ENCODE measurements at regions not wholly inside any gene's neighbourhood (a gene's known extent, or its start where the extent isn't known, plus 50 kb on each side); places are given as distances from the start of the nearest gene placed in this dataset.

GRCh38 chr7:41007351-41007751 is 695.5 kb downstream of the INHBA start:
- Histone ChIP-seq H3K4me1 (no peaks in the 10 kb centered on the region), H3K27ac (no peak overlapping the region), H3K9me3 (no peaks in the 10 kb centered on the region), H3K27me3 (no peaks in the 10 kb centered on the region), H3K36me3 (no peaks in the 10 kb centered on the region), H3K4me3 (no peak overlapping the region)
- 45 to 60% methylated on average over 1 to 4 of the region's 4 CpGs for WGBS, 2 donors (ENCODE audit: low coverage in 1 of 2)
- intact Hi-C loops (cut with DNase I; ENCODE audit: low total_unique reads) (no loop called here), in situ Hi-C loops (cut with MboI; ENCODE audit: low pct_ligation_motif_present in 1 of 4, low pct_unique_long_range_greater_than_20kb in 1 of 4, low sequenced_read_pairs in 3 of 4) (no loop called here)
- no peak for DNase-seq
- TF ChIP-seq EP300 (IDR thresholded peaks at IDR 0.05; ENCODE audit: low read depth): no peak
- no peak for TF ChIP-seq POLR2AphosphoS5 (IDR thresholded peaks at IDR 0.05)

GRCh38 chr7:41006306-41006995 is 696.4 kb downstream of the INHBA start:
- WGBS, 2 donors (ENCODE audit: low coverage in 1 of 2): 81 to 91% methylated on average over 2 of the region's 2 CpGs
- no peaks in the 10 kb centered on the region for H3K36me3 ChIP-seq
- in situ Hi-C loops (cut with MboI; ENCODE audit: low pct_ligation_motif_present in 1 of 4, low pct_unique_long_range_greater_than_20kb in 1 of 4, low sequenced_read_pairs in 3 of 4) (no loop called here), intact Hi-C loops (cut with DNase I; ENCODE audit: low total_unique reads) (no loop called here)
- no peak overlapping the region for H3K27ac ChIP-seq
- H3K27me3 ChIP-seq: no peaks in the 10 kb centered on the region
- DNase-seq: no peak
- H3K4me3 ChIP-seq: no peak overlapping the region
- H3K9me3 ChIP-seq: no peaks in the 10 kb centered on the region
- TF ChIP-seq EP300 (IDR thresholded peaks at IDR 0.05; ENCODE audit: low read depth) (no peak), POLR2AphosphoS5 (IDR thresholded peaks at IDR 0.05) (no peak)
- H3K4me1 ChIP-seq: no peaks in the 10 kb centered on the region

- Histone ChIP-seq H3K27ac (no peak overlapping the region), H3K9me3 (no peaks in the 10 kb centered on the region), H3K36me3 (no peaks in the 10 kb centered on the region), H3K4me3 (no peak overlapping the region), H3K4me1 (no peaks in the 10 kb centered on the region), H3K27me3 (no peaks in the 10 kb centered on the region)
- WGBS, 2 donors (ENCODE audit: low coverage in 1 of 2): 85% methylated on average over 2 of the region's 2 CpGs; no CpG with 5 or more reads in 1 of the 2 donors
- TF ChIP-seq CTCF (IDR thresholded peaks at IDR 0.05) (no peak), POLR2AphosphoS5 (IDR thresholded peaks at IDR 0.05) (peak in 1 of 3 donors; percentile 7)
- in situ Hi-C loops (cut with MboI; ENCODE audit: low pct_ligation_motif_present in 1 of 4, low pct_unique_long_range_greater_than_20kb in 1 of 4, low sequenced_read_pairs in 3 of 4): no loop called here
- intact Hi-C loops (cut with DNase I; ENCODE audit: low total_unique reads): no loop called here
- no peak for DNase-seq
Measured at GRCh38 chr7:41005374-41005901, 697.5 kb downstream of the INHBA start.

GRCh38 chr7:41003977-41004376 is 698.9 kb downstream of the INHBA start:
- DNase-seq: no peak
- Histone ChIP-seq H3K4me1 (no peaks in the 10 kb centered on the region), H3K27ac (no peak overlapping the region), H3K36me3 (no peaks in the 10 kb centered on the region), H3K27me3 (no peaks in the 10 kb centered on the region), H3K9me3 (no peaks in the 10 kb centered on the region), H3K4me3 (no peak overlapping the region)
- in situ Hi-C loops (cut with MboI; ENCODE audit: low pct_ligation_motif_present in 1 of 4, low pct_unique_long_range_greater_than_20kb in 1 of 4, low sequenced_read_pairs in 3 of 4) (no loop called here), intact Hi-C loops (cut with DNase I; ENCODE audit: low total_unique reads) (no loop called here)
- no peak for TF ChIP-seq POLR2A (IDR thresholded peaks at IDR 0.05)
- TF ChIP-seq EP300 (IDR thresholded peaks at IDR 0.05; ENCODE audit: low read depth): no peak
- WGBS, 2 donors (ENCODE audit: low coverage in 1 of 2): 83% methylated on average over 3 of the region's 3 CpGs; no CpG with 5 or more reads in 1 of the 2 donors

GRCh38 chr7:41003611-41003940 is 699.3 kb downstream of the INHBA start:
- no peak for TF ChIP-seq CTCF (IDR thresholded peaks at IDR 0.05)
- TF ChIP-seq POLR2AphosphoS5 (IDR thresholded peaks at IDR 0.05): no peak
- no peak for TF ChIP-seq POLR2A (IDR thresholded peaks at IDR 0.05)
- no peak for TF ChIP-seq EP300 (IDR thresholded peaks at IDR 0.05; ENCODE audit: low read depth)
- 72 to 78% methylated on average over 2 of the region's 2 CpGs for WGBS, 2 donors (ENCODE audit: low coverage in 1 of 2)
- no peak for DNase-seq
- Histone ChIP-seq H3K27ac (no peak overlapping the region), H3K27me3 (no peaks in the 10 kb centered on the region), H3K4me3 (no peak overlapping the region), H3K9me3 (no peaks in the 10 kb centered on the region), H3K4me1 (no peaks in the 10 kb centered on the region), H3K36me3 (no peaks in the 10 kb centered on the region)
- in situ Hi-C loops (cut with MboI; ENCODE audit: low pct_ligation_motif_present in 1 of 4, low pct_unique_long_range_greater_than_20kb in 1 of 4, low sequenced_read_pairs in 3 of 4): no loop called here
- intact Hi-C loops (cut with DNase I; ENCODE audit: low total_unique reads): no loop called here
